ENCODE measurements at regions not wholly inside any gene's neighbourhood (a gene's known extent, or its start where the extent isn't known, plus 50 kb on each side); places are given as distances from the start of the nearest gene placed in this dataset.

GRCh38 chr3:82839871-82840270, 1078.4 kb upstream of the GBE1 start:
- ChIA-PET CTCF (no interaction called here), POLR2A (no interaction called here)
- no peak for DNase-seq (ENCODE audit: low read depth)
- Histone ChIP-seq H3K36me3 (ENCODE audit: control insufficient read depth, insufficient read depth, low read length) (no peaks in the 10 kb centered on the region), H3K4me3 (ENCODE audit: low read depth, low read length) (no peak overlapping the region), H3K27me3 (ENCODE audit: control insufficient read depth, insufficient read depth, low read length) (no peaks in the 10 kb centered on the region)
- TF ChIP-seq CTCF (IDR thresholded peaks at IDR 0.05; ENCODE audit: insufficient read depth, low read depth, low read length): no peak

GRCh38 chr3:82834098-82834497, 1072.7 kb upstream of the GBE1 start:
- no peak for DNase-seq (ENCODE audit: low read depth)
- no peak for TF ChIP-seq CTCF (IDR thresholded peaks at IDR 0.05; ENCODE audit: insufficient read depth, low read depth, low read length)
- no peaks in the 10 kb centered on the region for H3K27me3 ChIP-seq (ENCODE audit: control insufficient read depth, insufficient read depth, low read length)
- POLR2A ChIA-PET: no interaction called here
- H3K36me3 ChIP-seq (ENCODE audit: control insufficient read depth, insufficient read depth, low read length): no peaks in the 10 kb centered on the region
- H3K4me3 ChIP-seq (ENCODE audit: low read depth, low read length): no peak overlapping the region
- CTCF ChIA-PET: no interaction called here

- CTCF ChIA-PET: no interaction called here
- DNase-seq (ENCODE audit: low read depth): no peak
Measured at GRCh38 chr3:82824491-82824890, 1063.0 kb upstream of the GBE1 start.

GRCh38 chr3:82816086-82816485, 1054.6 kb upstream of the GBE1 start:
- Histone ChIP-seq H3K36me3 (ENCODE audit: control insufficient read depth, insufficient read depth, low read length) (no peaks in the 10 kb centered on the region), H3K4me3 (ENCODE audit: low read depth, low read length) (no peak overlapping the region), H3K27me3 (ENCODE audit: control insufficient read depth, insufficient read depth, low read length) (no peaks in the 10 kb centered on the region)
- ChIA-PET POLR2A (no interaction called here), CTCF (no interaction called here)
- no peak for TF ChIP-seq CTCF (IDR thresholded peaks at IDR 0.05; ENCODE audit: insufficient read depth, low read depth, low read length)
- no peak for DNase-seq (ENCODE audit: low read depth)

More at GRCh38 chr3:82824491-82824890, 1063.0 kb upstream of the GBE1 start:
- TF ChIP-seq CTCF (IDR thresholded peaks at IDR 0.05; ENCODE audit: insufficient read depth, low read depth, low read length): no peak
- POLR2A ChIA-PET: no interaction called here
- H3K36me3 ChIP-seq (ENCODE audit: control insufficient read depth, insufficient read depth, low read length): no peaks in the 10 kb centered on the region
- H3K27me3 ChIP-seq (ENCODE audit: control insufficient read depth, insufficient read depth, low read length): no peaks in the 10 kb centered on the region
- no peak overlapping the region for H3K4me3 ChIP-seq (ENCODE audit: low read depth, low read length)

- POLR2A ChIA-PET: no interaction called here
Measured at GRCh38 chr3:82815417-82816058, 1054.1 kb upstream of the GBE1 start.

More at GRCh38 chr3:82815417-82816058, 1054.1 kb upstream of the GBE1 start:
- Histone ChIP-seq H3K36me3 (ENCODE audit: control insufficient read depth, insufficient read depth, low read length) (no peaks in the 10 kb centered on the region), H3K4me3 (ENCODE audit: low read depth, low read length) (no peak overlapping the region), H3K27me3 (ENCODE audit: control insufficient read depth, insufficient read depth, low read length) (no peaks in the 10 kb centered on the region)
- no peak for TF ChIP-seq CTCF (IDR thresholded peaks at IDR 0.05; ENCODE audit: insufficient read depth, low read depth, low read length)
- no peak for DNase-seq (ENCODE audit: low read depth)
- CTCF ChIA-PET: no interaction called here
